Thoracic aorta (tissue), 2 donors: ENCODE measurements at regions not wholly inside any gene's neighbourhood (a gene's known extent, or its start where the extent isn't known, plus 50 kb on each side); places are given as distances from the start of the nearest gene placed in this dataset.
"Not testable (repeated sequence)": the region's sequence is repeated elsewhere in the genome, so short reads cannot be mapped to it uniquely, and the experiment has no call there.

Experiments
- ATAC-seq: fragments of 150-250 bp; one replicate; pipeline ENCODE4 v1.8.0; 2017; ENCODE audit warnings: low read depth; ENCODE audit not compliant: insufficient number of reproducible peaks, low FRiP score
- DNase-seq: peaks from one replicate; pipeline ENCODE4 v3.0.0-alpha.2; 2020; ENCODE audit warnings: low spot score
- H3K27ac ChIP-seq, 2 donors: fragments of 200-600 bp; sonication (generic); 1 replicate in 1 of 2; 2 replicates in 1 of 2; pipeline ENCODE4 v1.5.1; 2016; ENCODE audit warnings: mild to moderate bottlenecking in 2 of 2, moderate library complexity in 2 of 2
- H3K27me3 ChIP-seq: fragments of 200-600 bp; sonication (generic); replicated peaks from 2 replicates; pipeline ENCODE4 v1.6.0; 2016; ENCODE audit warnings: mild to moderate bottlenecking; ENCODE audit not compliant: insufficient read depth
- H3K36me3 ChIP-seq: fragments of 200-600 bp; sonication (generic); one replicate; pipeline ENCODE4 v1.5.1; 2016
- H3K4me1 ChIP-seq, 2 donors: fragments of 200-600 bp; sonication (generic); 1 replicate in 1 of 2; 2 replicates in 1 of 2; pipeline versions ENCODE4 v1.5.1 to v1.6.0; 2016; ENCODE audit warnings: low read depth in 2 of 2, mild to moderate bottlenecking in 1 of 2; ENCODE audit not compliant: control insufficient read depth in 1 of 2
- H3K4me3 ChIP-seq: fragments of 200-600 bp; sonication (generic); 2 replicates; pipeline ENCODE4 v1.5.1; 2016; ENCODE audit warnings: mild to moderate bottlenecking
- H3K9me3 ChIP-seq: fragments of 200-600 bp; sonication (generic); 2 replicates; pipeline ENCODE4 v1.5.1; 2016
- CTCF ChIP-seq: fragments of 200-600 bp; sonication (generic); IDR thresholded peaks from one replicate; pipeline ENCODE4 v1.5.1; 2019; ENCODE audit warnings: antibody characterized with exemption

- Histone ChIP-seq H3K4me1 (no peaks in the 10 kb centered on the region), H3K27ac (no peak overlapping the region), H3K9me3 (no peaks in the 10 kb centered on the region), H3K27me3 (no peaks in the 10 kb centered on the region), H3K4me3 (no peak overlapping the region), H3K36me3 (no peaks in the 10 kb centered on the region)
- no peak for DNase-seq
- no peak for TF ChIP-seq CTCF
- no peak for ATAC-seq
Observed at GRCh38 chr7:54439391-54439790, 102.8 kb upstream of the VSTM2A start.

GRCh38 chr7:54444046-54444686 lies 98.0 kb upstream of the VSTM2A start:
- not testable (repeated sequence) for DNase-seq

GRCh38 chr7:54453168-54453567 lies 89.0 kb upstream of the VSTM2A start:
- not testable (repeated sequence) for H3K27ac ChIP-seq, H3K9me3 ChIP-seq, H3K36me3 ChIP-seq, ATAC-seq, H3K4me1 ChIP-seq, H3K27me3 ChIP-seq, DNase-seq, H3K4me3 ChIP-seq

More at GRCh38 chr7:54444046-54444686, 98.0 kb upstream of the VSTM2A start:
- H3K4me1 ChIP-seq, ATAC-seq, H3K36me3 ChIP-seq, H3K27me3 ChIP-seq, H3K27ac ChIP-seq, H3K9me3 ChIP-seq, H3K4me3 ChIP-seq: not testable (repeated sequence)

- H3K27me3 ChIP-seq, H3K36me3 ChIP-seq, H3K9me3 ChIP-seq, H3K4me3 ChIP-seq, ATAC-seq, H3K27ac ChIP-seq, H3K4me1 ChIP-seq, DNase-seq: not testable (repeated sequence)
Observed at GRCh38 chr7:54454700-54455099, 87.5 kb upstream of the VSTM2A start.

GRCh38 chr7:54465095-54465494 lies 77.1 kb upstream of the VSTM2A start:
- Histone ChIP-seq H3K36me3 (no peaks in the 10 kb centered on the region), H3K4me3 (no peak overlapping the region), H3K9me3 (no peaks in the 10 kb centered on the region), H3K27ac (no peak overlapping the region), H3K27me3 (no peaks in the 10 kb centered on the region), H3K4me1 (no peaks in the 10 kb centered on the region)
- DNase-seq (no peak), ATAC-seq (no peak)
- no peak for TF ChIP-seq CTCF

GRCh38 chr7:54469740-54470139 lies 72.4 kb upstream of the VSTM2A start:
- no peaks in the 10 kb centered on the region for H3K9me3 ChIP-seq
- no peaks in the 10 kb centered on the region for H3K36me3 ChIP-seq
- no peak overlapping the region for H3K4me3 ChIP-seq
- TF ChIP-seq CTCF = no peak
- DNase-seq = no peak
- ATAC-seq = no peak
- H3K27me3 ChIP-seq = no peaks in the 10 kb centered on the region
- H3K4me1 ChIP-seq = no peaks in the 10 kb centered on the region
- H3K27ac ChIP-seq = no peak overlapping the region

- no peak for TF ChIP-seq CTCF
- no peak overlapping the region for H3K27ac ChIP-seq
- DNase-seq (no peak), ATAC-seq (no peak)
- no peak overlapping the region for H3K4me3 ChIP-seq
- no peaks in the 10 kb centered on the region for H3K36me3 ChIP-seq
- H3K27me3 ChIP-seq = no peaks in the 10 kb centered on the region
- H3K4me1 ChIP-seq = no peaks in the 10 kb centered on the region
- no peaks in the 10 kb centered on the region for H3K9me3 ChIP-seq
Observed at GRCh38 chr7:54476609-54477008, 65.6 kb upstream of the VSTM2A start.
